ENCODE measurements at regions not wholly inside any gene's neighbourhood (a gene's known extent, or its start where the extent isn't known, plus 50 kb on each side); places are given as distances from the start of the nearest gene placed in this dataset.

- no peak for DNase-seq
Observed at GRCh38 chr3:117536006-117536405, 826.4 kb downstream of the TUSC7 start.

GRCh38 chr3:117537949-117538348 is 828.4 kb downstream of the TUSC7 start:
- no peak for DNase-seq

DNA sequence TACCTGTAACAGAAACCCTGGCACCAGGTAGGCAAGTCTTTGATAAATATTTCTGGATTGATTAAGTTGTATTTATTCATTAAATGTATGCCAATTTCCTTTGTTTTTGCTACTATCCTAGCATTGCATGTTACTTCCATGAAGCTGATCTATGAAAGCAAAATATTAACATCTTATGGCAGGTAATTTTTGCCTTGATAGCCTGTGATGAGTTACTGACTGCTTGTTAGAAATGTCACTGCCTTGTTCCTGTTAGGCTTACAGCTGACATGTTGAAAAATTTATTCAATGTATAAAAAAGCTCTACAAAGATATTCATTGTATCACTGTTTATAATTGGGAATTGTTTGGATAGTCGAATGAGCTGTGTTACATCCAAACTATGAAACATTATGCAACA is 830.1 kb downstream of the TUSC7 start:
- no peak for DNase-seq

- DNase-seq, result no peak
Observed at GRCh38 chr3:117540597-117540996, 831.0 kb downstream of the TUSC7 start.

GRCh38 chr3:117541721-117542120 is 832.1 kb downstream of the TUSC7 start:
- DNase-seq, result no peak

DNA sequence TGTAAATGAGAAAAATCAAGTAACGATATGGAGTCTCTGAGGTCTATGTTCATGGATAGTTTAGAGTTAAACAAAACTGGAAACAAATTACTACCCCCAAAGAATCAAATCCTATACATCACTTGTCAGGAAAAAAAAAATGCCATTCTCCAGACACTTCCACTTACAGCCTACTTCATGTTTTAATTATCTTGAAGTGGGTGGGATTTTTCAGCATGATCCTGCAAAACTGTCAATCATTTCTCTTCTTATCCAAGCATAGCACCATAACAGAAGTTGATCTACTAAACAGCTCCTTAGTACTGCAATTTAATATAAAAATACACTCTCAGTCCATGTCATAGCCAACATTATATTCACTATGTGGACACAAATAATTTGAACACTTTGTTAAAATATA is 833.9 kb downstream of the TUSC7 start:
- no peak for DNase-seq

- no peak for DNase-seq
Observed at GRCh38 chr3:117545484-117545883, 835.9 kb downstream of the TUSC7 start.

DNA sequence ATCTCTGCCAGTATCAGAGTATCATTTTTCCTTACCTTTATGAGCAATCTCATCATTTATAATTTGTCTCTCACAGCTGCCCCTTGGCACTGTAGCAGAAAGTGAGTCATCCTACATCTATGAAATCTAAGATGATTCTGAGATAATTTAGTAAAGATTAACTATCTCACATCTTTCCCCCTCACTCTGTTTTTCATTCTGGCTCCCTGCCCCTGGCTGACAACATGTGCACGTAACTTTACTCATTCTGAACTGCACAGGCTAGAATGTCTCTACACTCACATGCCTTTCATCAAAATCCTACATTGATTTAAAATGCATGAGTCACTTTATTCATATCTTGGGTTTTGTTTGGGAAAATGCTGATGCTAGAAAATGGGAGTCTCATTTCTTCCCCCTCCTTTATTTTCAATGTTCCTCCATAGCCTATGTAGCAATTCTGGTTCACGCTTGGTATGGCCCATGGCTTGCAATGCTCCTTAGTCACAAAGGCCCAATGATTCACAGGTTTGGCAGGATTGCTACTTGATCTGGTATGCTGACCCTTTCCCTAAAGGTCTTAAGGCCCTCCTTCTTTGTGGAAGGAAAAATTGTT is 838.5 kb downstream of the TUSC7 start:
- DNase-seq, result no peak

GRCh38 chr3:117548600-117548999 is 839.0 kb downstream of the TUSC7 start:
- DNase-seq, result no peak

GRCh38 chr3:117549716-117550115 is 840.1 kb downstream of the TUSC7 start:
- no peak for DNase-seq

DNA sequence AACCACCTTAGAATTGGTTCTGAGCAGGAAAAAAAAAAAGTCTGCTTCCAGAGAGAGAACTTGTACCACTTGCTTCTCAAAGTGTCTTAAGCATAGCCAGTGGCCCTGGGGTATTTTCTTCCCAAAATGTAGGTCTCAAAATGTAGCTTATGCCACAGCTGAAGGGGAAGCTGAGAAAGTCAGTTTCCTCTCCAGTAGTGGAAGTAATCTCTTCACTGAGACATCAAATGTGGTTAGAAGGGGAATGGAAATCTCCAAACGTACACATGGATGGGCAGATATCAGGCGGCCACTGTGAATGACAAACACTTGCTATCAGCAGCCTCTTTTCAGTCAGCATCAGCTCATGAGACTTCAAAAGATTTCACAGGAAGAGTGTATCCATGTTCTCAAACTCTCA is 841.2 kb downstream of the TUSC7 start:
- no peak for DNase-seq

DNA sequence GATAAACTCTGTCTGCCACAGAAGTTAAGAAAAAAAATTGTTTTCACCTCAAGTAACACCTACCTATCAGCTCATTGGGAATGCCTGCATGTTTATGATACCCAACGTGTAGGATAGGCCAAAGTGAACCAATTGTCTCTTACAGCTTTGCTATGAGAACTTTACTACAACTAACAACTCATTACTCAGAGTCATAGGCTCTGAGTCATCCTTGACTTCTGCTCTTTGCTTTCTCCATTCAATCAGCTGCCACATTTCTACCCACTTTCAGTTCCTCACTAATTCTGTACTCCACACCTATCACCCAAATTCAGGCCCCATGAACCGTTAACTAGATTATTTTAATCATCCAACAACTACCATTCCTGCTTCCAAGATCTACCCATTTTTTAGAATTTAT is 843.9 kb downstream of the TUSC7 start:
- DNase-seq, result no peak

DNA sequence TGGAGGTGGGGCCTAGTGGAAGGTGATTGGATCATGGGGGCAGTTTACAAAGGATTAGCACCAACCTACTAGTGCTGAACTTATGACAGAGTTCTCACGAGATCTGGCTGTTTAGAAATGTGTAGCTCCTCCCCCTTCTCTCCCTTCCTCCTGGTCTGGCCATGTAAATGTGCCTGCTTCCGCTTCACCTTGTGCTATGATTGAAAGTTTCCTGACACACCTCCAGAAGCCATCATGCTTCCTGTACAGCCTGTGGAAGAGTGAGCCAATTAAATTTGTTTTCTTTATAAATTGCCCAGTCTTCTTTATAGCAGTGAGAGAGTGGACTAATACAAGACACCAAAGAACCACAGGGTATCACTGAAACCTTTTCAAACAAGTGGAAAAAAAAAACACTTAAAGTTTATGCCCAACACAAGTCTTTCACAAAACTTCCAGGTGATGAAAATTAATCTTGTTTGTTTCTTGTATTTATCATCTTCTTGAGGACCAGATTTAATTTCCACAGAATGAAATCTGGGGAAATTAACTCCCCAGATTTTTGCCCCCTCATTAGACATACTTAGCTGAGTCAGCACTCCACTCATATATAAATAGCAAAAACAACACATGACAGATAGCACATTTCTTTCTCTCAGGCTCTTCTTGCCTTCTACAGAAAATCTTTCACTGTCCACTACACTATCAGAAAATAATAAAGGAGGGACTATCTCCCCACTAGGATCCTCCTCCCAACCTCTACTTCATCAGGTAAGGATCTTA is 847.2 kb downstream of the TUSC7 start:
- DNase-seq, result no peak

GRCh38 chr3:117557464-117558090 is 848.0 kb downstream of the TUSC7 start:
- no peak for DNase-seq

- DNase-seq, result no peak
Observed at GRCh38 chr3:117558681-117559080, 849.1 kb downstream of the TUSC7 start.

DNA sequence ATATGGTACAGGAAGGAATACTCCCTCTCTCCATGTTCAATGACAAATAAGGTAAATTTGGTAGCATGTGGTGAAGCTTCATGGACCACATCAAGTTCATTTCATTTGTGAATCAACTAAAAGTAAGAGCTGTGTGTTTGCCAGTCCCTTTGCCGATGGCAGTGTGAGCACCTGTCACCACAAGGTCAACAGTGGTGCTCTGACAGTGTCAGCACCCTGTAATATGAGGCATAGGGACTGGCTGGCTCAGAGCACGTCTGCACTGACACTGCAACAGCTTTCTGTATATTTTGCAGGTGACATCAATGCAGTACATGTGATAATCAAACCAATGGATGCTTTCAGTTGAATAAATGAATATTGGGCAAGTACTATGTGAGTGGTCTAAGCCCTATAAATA is 852.4 kb downstream of the TUSC7 start:
- DNase-seq, result no peak

- DNase-seq, result no peak
Observed at GRCh38 chr3:117563063-117563462, 853.5 kb downstream of the TUSC7 start.

DNA sequence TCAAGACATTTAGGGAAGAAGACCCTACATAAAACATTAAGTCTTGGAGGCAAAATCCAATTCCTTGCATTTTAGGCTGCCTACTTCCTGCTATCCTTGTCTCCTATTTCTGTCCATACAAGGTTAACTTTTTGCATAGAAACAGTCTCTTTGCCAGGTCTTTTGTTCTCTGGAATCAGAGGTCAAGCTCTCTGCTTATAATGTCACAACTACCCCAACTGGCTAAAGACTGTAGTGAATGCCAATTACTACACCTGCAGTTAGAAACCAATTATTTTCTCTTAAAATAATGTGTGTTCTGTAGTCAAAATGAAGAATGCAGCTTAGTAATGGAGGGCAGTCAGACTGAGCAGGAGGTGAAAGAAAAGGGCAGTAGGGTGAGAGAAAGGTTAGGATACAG is 856.2 kb downstream of the TUSC7 start:
- no peak for DNase-seq

- DNase-seq, result no peak
Observed at GRCh38 chr3:117566926-117567325, 857.3 kb downstream of the TUSC7 start.

DNA sequence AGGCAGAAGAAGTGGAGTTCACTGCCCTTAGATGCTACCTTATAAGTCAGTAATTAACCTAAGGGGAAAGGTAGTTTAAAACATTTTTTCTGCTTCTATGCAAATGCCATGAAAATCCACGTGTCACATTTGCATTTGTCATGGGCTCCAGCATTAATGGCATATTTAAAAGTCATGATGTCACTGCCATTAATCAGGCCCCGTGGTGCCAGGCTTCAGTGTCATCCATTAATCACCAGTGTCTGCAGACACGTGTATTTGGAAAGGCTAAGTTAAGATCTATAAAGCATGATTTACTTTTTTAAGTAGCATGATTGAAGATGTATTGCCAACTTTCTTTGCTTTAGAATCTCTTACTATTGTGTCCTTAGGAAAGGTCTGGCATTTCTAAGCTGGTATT is 857.8 kb downstream of the TUSC7 start:
- no peak for DNase-seq

- DNase-seq, result no peak
Observed at GRCh38 chr3:117567906-117568305, 858.3 kb downstream of the TUSC7 start.

- no peak for DNase-seq
Observed at GRCh38 chr3:117572786-117573185, 863.2 kb downstream of the TUSC7 start.

DNA sequence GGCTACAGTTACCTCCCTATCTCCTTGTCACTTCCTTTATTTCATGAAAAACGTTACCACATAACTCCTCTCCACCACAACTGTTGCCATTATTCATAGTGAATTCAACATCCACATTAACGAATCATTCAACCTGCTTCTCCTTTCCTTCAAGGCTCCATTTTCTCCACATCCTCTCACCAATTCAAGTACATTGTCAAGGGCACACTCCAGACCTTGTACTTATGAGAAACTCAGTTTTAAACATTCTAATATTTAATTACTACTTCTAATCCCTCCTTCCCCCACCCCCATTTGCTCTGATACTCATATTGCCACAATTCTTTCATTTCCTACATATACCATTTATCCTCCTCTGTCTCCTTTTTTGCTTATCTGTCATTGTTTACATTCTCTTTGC is 871.2 kb downstream of the TUSC7 start:
- no peak for DNase-seq

- no peak for DNase-seq
Observed at GRCh38 chr3:117586161-117586560, 876.6 kb downstream of the TUSC7 start.

GRCh38 chr3:117587416-117587815 is 877.8 kb downstream of the TUSC7 start:
- DNase-seq, result no peak

All from activated CD8-positive, alpha-beta memory T cell treated with anti-CD3 and anti-CD28 coated beads for 24 hours (primary cell).